SIG-M5 treated with dmso at 0.1 percent for 504 hours (cell line): ENCODE measurements at regions not wholly inside any gene's neighbourhood (a gene's known extent, or its start where the extent isn't known, plus 50 kb on each side); places are given as distances from the start of the nearest gene placed in this dataset.
"Not testable (repeated sequence)": the region's sequence is repeated elsewhere in the genome, so short reads cannot be mapped to it uniquely, and the experiment has no call there.

Experiments used
- DNase-seq: peaks from one replicate; lab custom pipeline; 2025; ENCODE audit not compliant: unreplicated experiment; lab: John Stamatoyannopoulos, UW

GRCh38 chr2:234569776-234570430 lies 73.0 kb upstream of the ARL4C start:
- DNase-seq, result no peak

GRCh38 chr2:234566622-234567021 lies 69.7 kb upstream of the ARL4C start:
- no peak for DNase-seq

- no peak for DNase-seq
Measured at GRCh38 chr2:234565842-234566619, 69.2 kb upstream of the ARL4C start.

DNA sequence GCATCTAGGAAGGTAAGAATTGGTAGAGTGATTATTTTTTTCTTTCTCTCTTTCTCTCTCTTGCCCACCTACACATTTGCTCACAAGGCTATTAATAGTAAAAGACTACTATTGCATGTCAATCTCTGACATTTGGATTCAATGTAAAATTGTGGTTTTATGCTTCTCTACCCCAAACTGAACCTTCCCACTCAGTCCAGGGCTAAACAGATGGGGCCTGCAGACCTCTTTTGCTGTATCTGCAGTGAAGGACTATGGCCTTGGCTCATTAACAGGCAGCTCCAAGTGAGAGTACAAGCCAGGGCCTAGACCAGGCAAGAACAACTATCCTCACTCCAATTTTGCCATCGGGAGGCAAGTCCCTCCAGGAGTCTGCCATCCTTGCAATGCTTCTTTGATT lies 68.3 kb upstream of the ARL4C start:
- DNase-seq, result no peak

DNA sequence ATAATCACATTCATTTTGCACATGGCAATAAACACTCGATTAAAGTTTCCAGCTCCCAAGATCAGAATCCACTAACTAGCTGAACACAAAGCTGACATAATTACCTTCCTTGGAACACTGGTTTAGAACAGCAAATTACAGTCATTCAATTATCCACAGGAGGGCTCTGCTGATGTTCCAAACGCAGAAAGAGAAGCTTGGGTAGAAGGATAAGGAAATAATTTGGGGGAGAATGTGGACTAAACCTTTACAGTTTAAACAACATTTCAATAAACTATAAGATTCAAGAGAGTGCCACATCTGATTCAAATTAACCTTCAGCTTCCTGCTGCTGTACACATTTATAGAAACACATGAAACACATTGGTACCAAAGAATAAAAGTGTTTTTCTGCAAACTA lies 67.8 kb upstream of the ARL4C start:
- DNase-seq, result no peak

- DNase-seq, result no peak
Measured at GRCh38 chr2:234559609-234560008, 62.7 kb upstream of the ARL4C start.

GRCh38 chr2:234558642-234559041 lies 61.8 kb upstream of the ARL4C start:
- no peak for DNase-seq

DNA sequence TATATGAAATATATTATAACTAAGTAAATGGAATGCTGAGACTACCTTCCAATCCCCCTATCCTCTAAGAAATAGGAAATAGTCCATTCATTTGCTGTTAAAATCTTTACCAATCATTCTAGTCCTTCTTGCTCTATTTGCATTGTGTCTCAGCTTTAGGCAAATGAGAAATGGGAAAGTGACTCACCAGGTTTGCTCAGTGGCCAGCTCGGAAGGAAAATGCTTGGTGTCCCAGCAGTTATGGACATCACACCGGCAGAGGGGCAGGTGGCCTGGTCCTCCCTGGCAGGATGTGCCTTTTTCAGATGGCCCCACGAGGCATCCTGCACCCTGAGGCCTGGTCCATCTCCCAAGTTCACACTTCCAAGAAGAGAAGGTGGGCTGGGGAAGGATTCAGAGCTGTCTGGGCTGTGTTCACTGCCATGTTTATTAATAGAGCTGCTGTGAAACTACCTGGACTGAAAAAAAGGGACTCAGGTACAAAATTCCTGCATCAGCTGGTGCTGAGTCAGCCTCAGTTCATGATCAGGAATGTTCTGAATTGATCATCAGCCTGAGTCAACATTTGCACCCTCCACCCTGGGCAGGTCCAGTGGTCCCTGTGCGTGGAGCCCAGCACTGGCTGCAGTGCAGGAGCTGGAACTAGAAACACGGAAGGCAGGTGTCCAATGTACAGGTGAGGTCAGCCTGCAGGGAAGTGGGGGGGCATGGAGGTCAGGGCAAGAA lies 60.1 kb upstream of the ARL4C start:
- DNase-seq, result no peak

DNA sequence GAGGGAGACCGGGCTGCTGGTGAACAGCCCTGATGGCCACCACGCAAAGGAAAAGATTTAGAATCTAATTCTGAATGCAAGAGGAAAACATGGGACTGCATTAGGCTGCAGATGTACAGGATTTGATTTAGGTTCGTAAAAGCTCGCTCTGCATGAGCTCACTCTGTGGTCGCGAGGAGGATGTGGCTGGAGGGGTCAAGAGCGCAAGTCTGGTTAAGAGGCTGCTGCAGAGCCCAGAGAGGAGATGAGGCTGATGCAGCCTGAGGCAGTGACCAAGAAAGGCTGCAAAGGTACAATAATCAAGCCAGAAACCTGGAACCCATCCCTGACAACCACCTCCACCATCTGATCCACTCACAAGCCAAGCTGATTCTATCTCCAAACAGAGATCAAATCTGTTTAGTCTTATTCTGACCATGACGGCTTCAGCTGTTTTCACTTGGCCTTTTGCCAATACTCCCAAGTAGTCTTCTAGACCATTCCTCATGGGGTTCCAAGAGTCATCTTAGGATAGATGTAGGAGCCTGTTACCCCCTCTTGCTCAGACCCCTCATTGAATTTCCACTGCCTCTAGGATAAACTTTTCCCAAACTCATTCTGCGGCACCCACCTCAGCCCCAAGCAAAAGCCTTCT lies 58.9 kb upstream of the ARL4C start:
- DNase-seq, result no peak

- no peak for DNase-seq
Measured at GRCh38 chr2:234555161-234555560, 58.3 kb upstream of the ARL4C start.

- DNase-seq, result not testable (repeated sequence)
Measured at GRCh38 chr2:234553223-234553622, 56.3 kb upstream of the ARL4C start.

- peak; percentile 61 for DNase-seq
Measured at GRCh38 chr2:234550511-234551107, 53.7 kb upstream of the ARL4C start.

DNA sequence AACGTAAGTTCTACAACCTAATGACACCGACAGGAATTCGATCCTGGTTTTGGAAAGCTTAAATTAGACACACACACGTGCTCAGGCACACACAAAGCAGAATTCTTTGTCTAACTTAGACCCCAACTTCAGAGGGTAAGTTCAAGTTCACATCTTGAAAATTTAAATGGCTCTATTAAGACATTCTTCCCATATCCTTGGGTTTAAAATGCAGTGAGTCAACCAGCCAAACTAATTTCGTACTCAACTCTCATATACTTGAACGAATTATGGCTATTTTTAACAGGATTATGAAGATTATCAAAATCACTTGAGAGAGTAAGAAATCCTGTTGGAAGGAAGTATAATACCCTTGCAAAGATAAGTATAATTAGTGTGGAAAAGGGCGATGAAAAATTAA lies 53.2 kb upstream of the ARL4C start:
- DNase-seq, result no peak

- no peak for DNase-seq
Measured at GRCh38 chr2:234548695-234549420, 52.0 kb upstream of the ARL4C start.

- no peak for DNase-seq
Measured at GRCh38 chr2:234546770-234547169, 49.9 kb upstream of the ARL4C start.
